ENCODE measurements at regions not wholly inside any gene's neighbourhood (a gene's known extent, or its start where the extent isn't known, plus 50 kb on each side); places are given as distances from the start of the nearest gene placed in this dataset.

GRCh38 chr7:84913731-84914130, 273.1 kb downstream of the SEMA3D start (continued):
- TF ChIP-seq CTCF (IDR thresholded peaks at IDR 0.05 in 2 of 3, conservative IDR thresholded peaks at IDR 0.05 in 1 of 3; ENCODE audit: borderline replicate concordance in 1 of 3, insufficient read depth in 1 of 3, low read depth in 2 of 3, low read length in 2 of 3) (no peak), ATF3 (IDR thresholded peaks at IDR 0.05) (no peak)

- H4K20me1 ChIP-seq (ENCODE audit: insufficient read depth), result no peaks in the 10 kb centered on the region
- H3K4me3 ChIP-seq (replicated peaks in 1 of 2; ENCODE audit: low read depth in 1 of 2, low read length in 2 of 2), result no peak overlapping the region
- ChIA-PET RAD21 (ENCODE audit: low non-redundant PET in 1 of 2, low total read pairs in 2 of 2, uncharacterized antibody in 2 of 2, unreplicated experiment in 2 of 2) (no interaction called here), CTCF (no interaction called here), POLR2A (no interaction called here)
- DNase-seq (ENCODE audit: low read depth, low spot score) (no peak), ATAC-seq (no peak)
- no peak overlapping the region for H3K9ac ChIP-seq (ENCODE audit: low read length)
- H3K4me1 ChIP-seq (ENCODE audit: control insufficient read depth in 1 of 2, insufficient read depth in 2 of 2, low read length in 2 of 2), result peaks cover 0 to 5% of the 10 kb centered on the region in 2 experiments; a peak in 2 of 4 replicates
- BruUV-seq (replicated peaks), result no TSS peak
- no peaks in the 10 kb centered on the region for H3K27me3 ChIP-seq (ENCODE audit: insufficient read depth, low read length)
- no peak overlapping the region for H3K27ac ChIP-seq (ENCODE audit: low read depth, low read length)
- no peak overlapping the region for H3K4me2 ChIP-seq (ENCODE audit: low read length)
- intact Hi-C loops (cut with micrococcal nuclease), result loop anchor here (5.0 kb wide), 1 partner anchor 109 kb away; no protein-coding TSS in a partner anchor
- no peaks in the 10 kb centered on the region for H3K9me3 ChIP-seq (ENCODE audit: control insufficient read depth in 1 of 2, insufficient read depth in 1 of 2, low read depth in 1 of 2, low read length in 2 of 2)
- no peaks in the 10 kb centered on the region for H3K9me2 ChIP-seq (ENCODE audit: insufficient read depth)
- TF ChIP-seq MAX (IDR thresholded peaks at IDR 0.05), result no peak
- no peak for TF ChIP-seq YY1 (IDR thresholded peaks at IDR 0.05; ENCODE audit: extremely low read depth, insufficient replicate concordance, low read depth, low read length)
- no peak for TF ChIP-seq ZNF274 (IDR thresholded peaks at IDR 0.05; ENCODE audit: low read depth, low read length)
- no peak for TF ChIP-seq EGR1 (IDR thresholded peaks at IDR 0.05; ENCODE audit: low read depth)
- no peak for TF ChIP-seq CBX3 (IDR thresholded peaks at IDR 0.05; ENCODE audit: low read depth)
- no peak for TF ChIP-seq TCF7L2 (IDR thresholded peaks at IDR 0.05; ENCODE audit: borderline replicate concordance, extremely low read depth, insufficient read depth, insufficient read length)
- no peak for TF ChIP-seq SRF (IDR thresholded peaks at IDR 0.05; ENCODE audit: low read depth)
- TF ChIP-seq POLR2A (IDR thresholded peaks at IDR 0.05; ENCODE audit: borderline replicate concordance, extremely low read depth, insufficient read depth, insufficient read length), result no peak
- no peak for TF ChIP-seq FOSL1 (IDR thresholded peaks at IDR 0.05; ENCODE audit: low read depth)
- TF ChIP-seq CEBPB (IDR thresholded peaks at IDR 0.05; ENCODE audit: low read depth), result no peak
- H3K36me3 ChIP-seq (ENCODE audit: control insufficient read depth in 1 of 2, insufficient read depth in 2 of 2, low read length in 2 of 2), result no peaks in the 10 kb centered on the region
- no peaks in the 10 kb centered on the region for H3K79me2 ChIP-seq (ENCODE audit: insufficient read depth, low read length)
- no peak overlapping the region for H2AFZ ChIP-seq (ENCODE audit: low read depth, low read length, poor library complexity, severe bottlenecking)
Observed at GRCh38 chr7:84912993-84913635, 273.7 kb downstream of the SEMA3D start.

Data from HCT116 (cell line).